ENCODE measurements at regions not wholly inside any gene's neighbourhood (a gene's known extent, or its start where the extent isn't known, plus 50 kb on each side); places are given as distances from the start of the nearest gene placed in this dataset.

- TF ChIP-seq CTCF (tag by site-specific recombination; IDR thresholded peaks at IDR 0.05) (no peak), ZNF350 (tag by site-specific recombination; IDR thresholded peaks at IDR 0.05) (no peak), ZNF184 (tag by site-specific recombination; IDR thresholded peaks at IDR 0.05) (no peak), TCF7L2 (IDR thresholded peaks at IDR 0.05; ENCODE audit: borderline replicate concordance, low read depth, low read length) (no peak), ZNF513 (tag by site-specific recombination; IDR thresholded peaks at IDR 0.05) (no peak), REST (tag by site-specific recombination; IDR thresholded peaks at IDR 0.05) (no peak), YY1 (tag by site-specific recombination; IDR thresholded peaks at IDR 0.05) (no peak), ZNF324 (tag by site-specific recombination; IDR thresholded peaks at IDR 0.05) (no peak), ZNF558 (tag by site-specific recombination; IDR thresholded peaks at IDR 0.05) (no peak)
Measured at GRCh38 chr21:32143241-32143939, 135.5 kb downstream of the MIS18A start.
